NCI-H1436 treated with DMSO at 0.1 percent for 48 hours (cell line): ENCODE measurements at regions not wholly inside any gene's neighbourhood (a gene's known extent, or its start where the extent isn't known, plus 50 kb on each side); places are given as distances from the start of the nearest gene placed in this dataset.
"Not testable (repeated sequence)": the region's sequence is repeated elsewhere in the genome, so short reads cannot be mapped to it uniquely, and the experiment has no call there.

Experiments used
- DNase-seq: peaks from one replicate; lab custom pipeline; 2025; lab: John Stamatoyannopoulos, UW

DNA sequence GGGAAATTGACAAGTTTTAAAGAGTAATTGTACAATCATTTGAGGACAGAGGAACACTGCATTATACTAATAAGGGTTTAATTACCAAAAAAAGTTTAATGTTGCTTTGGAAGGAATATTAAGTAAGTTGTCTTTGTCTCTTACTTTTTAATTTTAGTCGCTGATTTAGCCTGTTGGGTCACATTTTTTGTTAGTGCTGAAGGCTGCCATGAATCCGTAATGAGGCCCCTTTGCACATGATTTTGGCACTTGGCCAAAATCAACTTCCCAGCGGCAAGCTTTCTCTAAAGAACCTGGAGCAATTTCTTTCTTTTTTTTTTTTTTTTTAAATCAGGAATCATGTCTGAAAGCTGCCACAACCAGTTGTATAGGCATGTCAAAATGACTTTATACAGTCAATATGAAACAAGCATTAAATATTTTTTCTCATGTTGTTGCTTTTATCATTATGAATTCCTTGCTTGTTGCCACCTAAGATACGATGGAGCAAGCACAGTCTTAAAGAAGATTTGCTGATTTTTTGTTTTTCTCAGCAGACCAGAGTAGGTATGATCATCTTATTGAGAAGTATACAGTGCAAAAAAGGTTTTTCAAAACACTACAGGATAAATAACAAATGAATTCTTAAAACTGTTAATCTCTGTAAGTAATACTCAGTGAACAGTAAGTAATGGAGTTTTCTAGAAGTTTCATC, 690.4 kb downstream of the USP25 start:
- no peak for DNase-seq

DNA sequence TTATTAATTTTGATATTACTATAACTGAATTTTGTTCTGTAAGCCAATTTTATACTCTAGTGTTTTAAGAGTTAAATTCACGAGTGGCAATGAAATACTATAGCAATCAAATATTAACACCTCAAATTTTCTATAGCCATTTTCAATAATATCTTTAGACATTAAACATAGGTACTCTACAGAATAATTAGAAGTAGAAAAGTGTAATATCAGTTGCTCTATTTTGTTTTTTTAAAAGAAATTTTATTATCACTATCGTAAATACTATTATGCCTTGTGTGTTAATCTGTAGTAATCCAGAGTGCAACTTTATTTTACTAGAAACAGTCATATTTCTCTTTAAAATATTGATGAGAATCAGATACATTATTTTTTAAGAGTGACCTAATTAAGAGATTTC, 691.2 kb downstream of the USP25 start:
- DNase-seq: no peak

DNA sequence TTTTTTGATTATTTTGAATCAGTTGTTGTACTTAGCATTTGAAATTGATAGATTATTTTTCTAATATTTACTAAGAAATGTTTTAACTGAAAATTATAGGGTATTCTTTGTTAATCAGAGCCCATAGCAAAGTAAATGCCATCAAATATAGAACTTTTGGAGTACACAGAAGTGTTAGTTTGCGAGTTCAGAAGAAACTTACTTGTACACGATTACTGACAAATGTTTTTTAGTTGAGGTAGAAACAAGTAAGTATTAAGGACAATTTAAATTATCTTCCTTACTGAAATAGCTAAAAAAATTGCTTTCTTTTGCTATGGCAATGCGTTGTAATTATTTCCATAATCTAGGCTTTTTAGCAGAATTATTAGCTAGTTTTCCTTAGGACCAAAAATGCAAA, 692.2 kb downstream of the USP25 start:
- DNase-seq: no peak

DNA sequence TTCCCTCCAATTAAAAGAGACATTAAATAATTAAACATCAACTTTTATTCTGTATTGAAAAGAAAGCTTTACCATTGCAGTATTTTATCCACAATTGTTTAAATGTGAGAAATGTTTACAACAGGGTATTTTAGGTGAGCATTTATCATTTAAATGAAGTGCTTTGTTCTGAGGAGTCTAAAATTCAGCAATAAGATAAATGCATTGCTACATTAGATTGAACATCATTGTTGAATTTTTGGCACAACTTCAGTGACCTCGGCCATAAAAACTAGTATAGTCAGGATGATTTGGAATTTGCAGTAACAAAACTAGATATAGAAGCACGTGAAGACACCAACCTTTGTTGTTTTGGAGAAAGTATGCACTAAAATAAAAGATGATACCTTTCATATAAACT, 692.9 kb downstream of the USP25 start:
- DNase-seq: no peak

DNA sequence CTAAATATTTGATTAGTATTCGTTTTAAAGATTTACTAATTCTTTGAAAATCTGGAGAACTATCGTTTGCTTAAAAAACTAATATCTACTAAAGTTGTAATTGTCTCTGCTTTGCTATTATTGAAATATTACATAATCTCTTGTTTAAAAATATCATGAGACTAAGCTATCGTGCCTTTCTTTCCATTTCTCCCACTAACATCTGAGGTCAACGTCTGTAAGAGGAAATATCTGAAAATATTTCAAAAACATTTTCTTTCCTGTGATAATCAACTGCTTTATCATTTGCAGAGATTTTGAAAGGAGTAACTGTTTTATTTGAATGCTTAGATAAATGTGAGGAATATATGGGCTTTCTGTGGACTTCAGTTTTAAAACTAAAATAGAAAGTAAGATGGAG, 694.1 kb downstream of the USP25 start:
- DNase-seq: no peak

DNA sequence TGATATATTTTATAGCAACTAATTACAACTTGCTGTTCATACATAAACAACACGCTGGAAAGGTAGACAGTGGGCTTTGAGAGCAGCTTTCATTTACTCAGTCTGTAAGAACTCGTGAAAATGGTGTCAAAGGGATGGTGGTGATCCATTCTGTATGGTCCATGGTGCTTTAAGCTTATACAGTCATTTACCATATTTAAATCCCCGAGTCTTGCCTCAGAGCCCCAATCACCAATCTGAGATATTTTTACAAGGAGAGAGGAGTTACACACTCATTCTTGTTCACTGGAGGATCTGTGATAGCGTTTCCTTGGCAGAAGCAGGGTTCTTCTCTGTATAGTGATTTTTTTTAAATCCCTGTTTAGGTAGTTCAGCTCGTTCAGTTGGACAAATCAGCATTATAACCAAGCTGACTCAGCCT, 694.6 kb downstream of the USP25 start:
- no peak for DNase-seq

DNA sequence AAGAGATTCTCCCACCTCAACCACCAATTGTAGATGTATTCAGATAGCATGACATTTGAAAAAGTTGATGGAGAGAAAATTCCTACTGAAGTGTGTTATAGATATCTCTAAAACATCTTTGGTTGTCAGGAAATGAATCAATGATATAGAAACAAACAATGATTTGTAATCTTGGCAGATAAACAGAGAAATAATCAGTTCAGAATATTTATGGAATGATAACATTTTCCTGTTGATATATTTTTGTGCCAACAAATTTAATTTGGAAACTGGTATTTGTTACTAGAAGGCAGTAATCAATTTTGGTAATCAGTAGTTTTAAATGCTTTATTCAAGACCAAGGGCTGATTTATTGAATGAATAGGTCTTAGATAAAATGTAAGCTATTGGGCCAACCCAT, 695.6 kb downstream of the USP25 start:
- DNase-seq: no peak

DNA sequence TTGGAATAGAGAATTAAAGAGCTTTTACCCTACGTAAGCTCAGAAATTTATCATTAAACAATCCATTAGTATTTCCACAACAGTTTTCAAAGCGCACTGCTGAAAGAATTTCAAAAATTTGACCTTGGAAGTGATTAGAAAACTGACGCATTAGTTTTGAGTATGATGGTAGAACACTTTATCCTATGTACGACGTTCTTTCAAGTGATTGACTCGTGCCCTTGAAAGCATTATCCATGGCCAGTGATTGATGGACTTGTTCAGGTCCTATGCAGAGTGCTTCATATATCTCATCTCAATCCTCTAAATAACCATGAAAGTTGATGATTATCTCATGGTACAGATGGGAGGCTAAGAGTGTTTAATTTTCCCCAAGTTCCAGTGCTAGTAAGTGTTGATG, 697.2 kb downstream of the USP25 start:
- no peak for DNase-seq

DNA sequence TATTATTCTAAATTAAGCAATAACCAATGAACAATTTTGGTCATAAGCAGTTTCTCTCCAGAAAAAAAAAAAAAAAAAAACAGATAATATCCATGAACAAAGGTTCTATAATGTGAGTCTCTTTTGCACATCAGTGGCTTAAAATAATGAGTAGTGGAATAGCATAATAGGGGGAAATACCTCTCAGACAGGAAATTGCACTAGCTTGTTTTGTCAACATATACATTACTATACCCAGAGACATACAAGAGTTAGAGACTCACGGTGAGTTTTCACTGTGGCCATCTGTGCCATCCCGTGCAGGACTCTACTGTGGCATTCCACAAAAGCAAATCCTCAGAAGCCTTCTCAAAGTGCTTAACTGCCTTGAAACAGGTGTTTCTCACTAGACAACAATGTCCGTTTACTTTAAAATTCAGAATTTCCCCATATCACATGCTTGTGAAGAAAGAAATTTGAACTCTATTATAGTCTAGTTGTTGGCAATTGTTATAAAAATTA, 697.9 kb downstream of the USP25 start:
- no peak for DNase-seq

DNA sequence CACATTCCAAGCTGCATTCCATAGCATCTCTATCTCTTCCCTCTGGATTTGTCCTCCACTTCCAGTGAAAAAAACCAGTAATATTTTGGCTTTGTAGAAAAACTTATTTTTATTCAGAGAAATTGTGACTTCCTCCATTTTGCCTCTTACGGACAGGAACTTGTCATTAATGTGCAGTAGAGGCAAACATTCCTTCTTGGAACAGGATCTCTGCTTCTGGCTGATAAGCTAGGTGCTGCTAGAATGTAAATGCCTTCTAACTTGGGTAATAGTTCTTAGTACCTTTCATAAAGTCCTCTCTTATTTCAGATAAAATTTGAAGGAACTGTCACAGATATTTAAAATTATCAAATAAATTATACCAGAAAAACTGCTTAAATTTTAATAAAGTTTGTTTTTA, 707.8 kb downstream of the USP25 start:
- DNase-seq: no peak

DNA sequence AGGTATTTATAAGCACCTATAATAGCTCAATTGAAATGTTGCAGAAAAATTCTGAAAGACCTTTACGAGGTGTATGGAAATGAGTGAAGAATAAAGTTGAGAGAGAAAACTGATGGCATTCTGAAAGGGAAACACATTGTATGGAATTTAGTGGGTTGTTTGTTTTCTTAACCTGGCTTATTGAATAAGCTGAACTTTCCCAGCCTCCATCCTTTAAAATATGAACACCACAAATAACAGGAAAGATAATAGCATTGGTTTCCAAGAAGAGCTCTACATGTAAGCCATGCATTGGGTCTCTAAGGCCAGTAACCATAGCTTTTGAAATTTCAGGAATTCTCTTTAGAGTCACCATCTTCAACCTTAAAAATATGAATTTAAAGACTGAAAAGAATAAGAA, 709.0 kb downstream of the USP25 start:
- DNase-seq: no peak

DNA sequence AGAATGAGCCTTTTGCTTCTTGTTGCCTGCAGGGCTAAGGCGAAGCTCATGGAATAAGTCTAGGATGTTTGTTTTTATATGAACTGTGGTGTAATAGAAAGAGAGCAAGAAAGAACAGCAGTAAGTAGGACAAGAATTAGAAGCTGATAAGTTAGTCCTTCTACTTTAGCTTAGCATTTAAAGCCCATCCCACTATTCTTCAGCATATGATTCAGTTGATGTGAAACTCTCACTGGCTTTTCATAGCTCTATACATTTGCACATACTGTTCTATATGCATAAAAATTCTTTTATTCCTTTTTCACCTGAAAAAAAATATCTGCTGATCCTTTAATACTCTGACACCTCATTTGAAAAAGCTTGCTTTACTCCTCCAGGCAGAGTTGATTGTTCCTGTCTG, 712.0 kb downstream of the USP25 start:
- no peak for DNase-seq

DNA sequence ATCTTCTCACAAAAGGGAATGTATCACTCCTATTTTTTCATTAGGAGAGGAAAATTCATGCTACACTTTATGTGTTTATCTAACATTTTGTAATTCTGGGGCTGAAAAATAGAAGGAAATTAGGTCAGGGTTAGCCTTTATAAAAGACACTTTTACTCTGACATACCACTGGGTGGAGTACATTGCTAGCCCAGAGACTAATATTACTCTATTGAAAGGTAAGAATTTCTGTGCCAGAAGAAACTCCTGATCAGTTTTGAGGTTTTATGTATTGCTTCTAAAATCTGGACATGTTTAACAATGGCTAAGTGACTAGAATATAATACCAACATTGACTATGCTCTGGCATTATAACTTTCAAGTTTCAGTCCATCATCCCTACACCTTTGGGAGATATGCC, 724.6 kb downstream of the USP25 start:
- no peak for DNase-seq

DNA sequence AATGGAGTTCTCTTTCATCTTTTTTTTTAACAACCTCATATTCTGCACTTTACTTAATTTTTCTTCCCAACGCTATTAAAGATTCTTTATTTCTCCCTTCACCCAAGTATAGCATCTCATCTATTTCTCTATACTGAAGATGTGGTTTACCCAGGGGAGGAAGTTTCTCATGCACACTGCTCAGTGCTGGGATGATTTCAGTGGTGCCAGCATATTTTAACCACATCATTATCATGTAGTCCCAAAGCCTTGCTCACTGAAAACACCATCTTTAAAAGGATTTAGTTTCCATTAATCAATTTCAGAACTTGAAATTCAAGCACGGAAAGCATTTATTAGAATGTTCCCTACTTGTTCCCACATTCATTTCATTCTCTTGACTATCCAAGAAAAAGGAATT, 725.7 kb downstream of the USP25 start:
- no peak for DNase-seq

DNA sequence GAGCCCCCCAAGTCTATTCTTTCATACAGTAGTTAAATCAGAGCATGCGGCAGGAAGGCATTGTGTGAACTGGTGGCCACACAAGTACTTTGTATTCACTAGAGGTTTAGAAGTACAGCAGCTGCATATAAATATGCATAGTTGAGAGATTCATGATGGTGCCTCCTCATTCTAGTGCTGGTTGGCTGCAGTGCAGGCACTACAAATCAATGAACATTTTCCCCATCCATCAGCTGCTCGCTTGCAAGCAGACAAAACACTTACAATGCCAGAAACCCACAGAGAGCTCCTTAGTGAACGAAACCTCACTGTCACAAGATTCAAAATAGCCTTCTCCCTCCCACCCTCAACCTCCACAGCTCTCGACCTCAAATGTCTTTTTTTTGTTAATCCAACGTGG, 726.2 kb downstream of the USP25 start:
- no peak for DNase-seq

DNA sequence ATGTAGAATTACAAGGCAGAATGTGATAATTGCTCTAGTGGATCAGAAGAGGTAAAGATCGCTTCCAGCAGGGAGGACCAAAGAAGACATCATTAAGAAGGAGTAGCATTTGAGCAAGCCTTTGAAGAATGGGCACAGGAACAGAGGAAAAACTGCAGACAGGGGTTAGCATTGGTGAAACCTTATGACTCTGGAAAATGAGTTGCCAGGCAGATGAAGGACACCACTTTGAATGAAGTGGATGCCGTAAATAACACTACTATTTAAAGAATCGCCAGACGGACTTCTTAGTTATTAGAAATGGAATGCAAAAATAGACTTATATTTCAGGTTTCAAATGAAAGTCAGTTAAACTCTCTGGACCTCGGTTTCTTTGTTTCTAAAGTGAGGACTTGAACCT, 727.7 kb downstream of the USP25 start:
- no peak for DNase-seq

DNA sequence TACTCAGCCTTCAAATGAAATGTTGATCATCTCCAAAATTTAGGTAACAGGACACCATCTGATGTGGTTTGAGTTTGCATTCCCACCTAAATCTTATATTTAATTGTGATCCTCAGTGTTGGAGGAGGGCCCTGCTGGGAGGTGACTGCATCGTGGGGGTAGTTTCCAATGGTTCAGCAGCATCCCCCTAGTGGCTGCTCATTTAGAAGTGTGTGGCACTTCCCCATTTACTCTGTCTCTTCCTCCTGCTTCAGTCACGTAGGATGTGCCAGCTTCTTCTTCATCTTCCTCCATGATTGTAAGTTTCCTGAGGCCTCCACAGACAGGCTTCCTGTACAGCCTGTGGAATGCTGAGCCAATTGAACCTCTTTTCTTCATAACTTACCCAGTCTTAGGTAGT, 731.2 kb downstream of the USP25 start:
- no peak for DNase-seq

DNA sequence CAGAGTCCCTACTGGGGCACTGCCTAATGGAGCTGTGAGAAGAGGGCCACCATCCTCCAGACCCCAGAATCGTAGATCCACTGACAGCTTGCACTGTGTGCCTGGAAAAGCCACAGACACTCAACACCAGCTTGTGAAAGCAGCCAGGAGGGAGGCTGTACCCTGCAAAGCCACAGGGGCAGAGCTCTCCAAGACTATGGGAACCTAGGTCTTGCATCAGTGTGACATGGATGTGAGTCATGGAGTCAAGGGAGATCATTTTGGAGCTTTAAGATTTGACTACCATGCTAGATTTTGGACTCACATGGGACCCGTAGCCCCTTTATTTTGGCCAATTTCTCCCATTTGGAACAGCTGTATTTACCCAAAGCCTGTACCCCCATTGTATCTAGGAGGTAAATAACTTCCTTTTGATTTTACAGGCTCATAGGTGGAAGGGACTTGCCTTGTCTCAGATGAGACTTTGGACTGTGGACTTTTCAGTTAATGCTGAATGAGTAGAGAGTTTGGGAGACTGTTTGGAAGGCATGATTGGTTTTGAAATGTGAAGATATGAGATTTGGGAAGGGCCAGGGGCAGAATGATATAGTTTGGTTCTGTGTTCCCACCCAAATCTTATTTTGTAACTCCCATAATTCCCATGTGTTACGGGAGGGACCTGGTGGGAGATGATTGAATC, 734.6 kb downstream of the USP25 start:
- not testable (repeated sequence) for DNase-seq

DNA sequence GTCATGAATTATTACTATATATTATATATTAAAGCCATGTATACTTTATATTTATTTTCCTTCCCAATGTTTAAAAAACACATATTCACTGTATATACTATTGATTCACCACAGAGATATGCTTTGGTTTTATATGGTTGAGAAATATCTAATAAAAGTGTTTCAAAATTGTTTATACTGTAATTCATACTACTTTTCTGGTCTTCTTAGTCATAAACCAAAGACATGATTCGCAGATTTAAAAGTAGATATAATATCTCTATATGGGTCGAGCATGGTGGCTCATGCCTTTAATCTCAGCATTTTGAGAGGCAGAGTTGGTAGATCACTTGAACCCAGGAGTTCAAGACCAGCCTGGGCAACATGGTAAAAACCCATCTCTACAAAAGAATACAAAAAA, 738.4 kb downstream of the USP25 start:
- DNase-seq: no peak

DNA sequence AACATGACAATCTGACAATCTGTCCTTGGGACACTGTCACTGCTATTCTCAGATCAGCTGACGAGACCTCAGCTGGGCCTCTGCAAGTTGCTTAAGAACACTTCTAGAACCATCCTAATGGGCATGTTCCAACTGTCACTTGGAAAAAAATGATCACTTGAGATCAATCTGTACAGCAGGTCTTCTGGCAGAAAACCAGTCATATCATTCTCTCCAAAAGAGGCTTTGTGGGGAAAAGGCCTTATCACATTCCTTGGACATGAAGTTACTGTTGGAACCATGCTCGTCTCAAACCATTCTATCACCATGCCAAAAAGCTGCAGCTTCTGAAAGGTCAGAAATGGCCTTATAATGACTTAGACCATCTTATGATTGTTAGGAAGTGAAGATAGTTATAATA, 744.2 kb downstream of the USP25 start:
- DNase-seq: no peak

DNA sequence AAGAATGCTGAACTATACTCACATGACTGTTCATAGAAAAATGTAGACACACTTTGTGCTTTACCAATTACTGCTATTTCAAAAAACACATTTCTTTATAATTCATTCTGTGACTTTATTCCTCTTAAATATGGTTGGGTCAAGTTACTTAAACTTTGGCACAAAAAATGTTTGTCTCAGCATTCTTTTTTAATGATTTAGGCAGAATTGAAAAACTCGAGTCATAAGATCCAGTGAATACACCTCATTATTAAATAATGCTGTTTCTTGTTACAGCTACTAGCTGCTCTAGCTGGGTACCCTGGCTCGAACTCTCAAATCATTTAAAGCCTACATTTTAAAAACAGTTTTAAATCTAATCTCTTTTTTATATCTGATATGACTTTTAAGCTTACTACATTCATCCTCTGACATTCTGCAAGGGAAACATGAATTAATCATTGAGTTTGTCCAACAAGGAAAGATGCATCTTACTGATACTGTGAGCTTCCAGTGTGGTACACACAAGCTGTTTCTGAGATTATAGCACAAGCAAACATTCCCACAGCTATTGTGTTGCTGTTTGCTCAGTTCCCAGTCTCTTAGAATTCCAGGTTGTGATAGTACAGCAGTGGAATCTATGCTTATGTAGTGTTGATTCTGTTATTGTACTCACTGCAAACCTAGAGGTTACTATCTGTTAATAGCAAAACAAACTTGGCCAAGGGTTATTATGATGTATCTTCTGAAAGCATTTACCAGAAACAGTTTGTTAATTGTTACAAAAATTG, 746.5 kb downstream of the USP25 start:
- no peak for DNase-seq

DNA sequence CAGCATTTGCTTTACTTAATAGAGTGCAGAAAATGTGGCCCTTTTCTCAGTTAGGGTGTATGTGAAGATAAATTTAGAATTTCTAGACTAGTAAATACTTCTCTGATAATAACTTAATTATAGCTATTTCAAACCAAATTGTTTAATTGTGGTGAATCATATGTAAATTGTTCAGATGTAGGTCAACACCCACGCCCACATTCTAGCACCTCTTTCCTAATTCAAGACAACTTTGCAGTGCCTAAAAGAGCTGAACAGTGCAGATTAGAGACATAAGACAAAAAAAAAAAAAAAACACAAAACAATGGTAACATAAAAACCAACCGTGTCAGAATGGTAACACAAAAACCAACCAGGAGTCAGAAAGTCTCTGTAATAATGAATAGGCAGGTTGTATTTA, 758.3 kb downstream of the USP25 start:
- no peak for DNase-seq

DNA sequence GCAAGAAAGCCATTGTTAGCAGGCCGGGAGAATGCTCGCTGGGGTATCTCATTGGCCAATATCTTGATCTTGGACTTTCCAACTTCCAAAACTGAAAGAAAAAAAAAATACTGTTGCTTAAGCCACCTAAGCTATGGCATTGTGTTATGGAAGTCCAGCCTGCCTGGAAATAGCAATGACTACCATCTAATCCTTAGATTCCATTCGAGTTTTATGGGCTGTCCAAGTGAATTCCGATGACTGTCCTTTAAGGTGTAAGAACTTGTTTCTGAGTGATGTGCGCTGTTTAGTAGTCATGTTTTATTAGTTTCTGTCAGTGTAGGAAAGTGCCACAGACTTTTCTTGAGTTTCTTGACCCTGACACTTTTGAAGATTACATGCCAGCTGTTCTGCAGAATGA, 762.6 kb downstream of the USP25 start:
- DNase-seq: no peak
